HEK293T (cell line): ENCODE measurements at regions not wholly inside any gene's neighbourhood (a gene's known extent, or its start where the extent isn't known, plus 50 kb on each side); places are given as distances from the start of the nearest gene placed in this dataset.

ENCODE experiments used
- ARNT ChIP-seq: fragments of 450-650 bp; IDR thresholded peaks from 2 replicates; pipeline ENCODE4 v1.6.1; 2017; ENCODE audit warnings: mild to moderate bottlenecking
- ELF4 ChIP-seq: fragments of 450-650 bp; IDR thresholded peaks from 2 replicates; pipeline ENCODE4 v1.6.1; 2017; ENCODE audit warnings: antibody characterized with exemption
- FOXA1 ChIP-seq: fragments of 450-650 bp; IDR thresholded peaks from 2 replicates; pipeline ENCODE4 v1.6.1; 2016; ENCODE audit warnings: mild to moderate bottlenecking
- FOXM1 ChIP-seq: fragments of 450-650 bp; IDR thresholded peaks from 2 replicates; pipeline ENCODE4 v1.6.1; 2017; ENCODE audit warnings: mild to moderate bottlenecking, borderline replicate concordance
- HDGF ChIP-seq: fragments of 450-650 bp; IDR thresholded peaks from 2 replicates; pipeline ENCODE4 v1.6.1; 2017; ENCODE audit warnings: antibody characterized with exemption, borderline replicate concordance
- L3MBTL2 ChIP-seq: fragments of 450-650 bp; conservative IDR thresholded peaks from 2 replicates; pipeline ENCODE4 v1.6.1; 2016; ENCODE audit warnings: mild to moderate bottlenecking
- TARDBP ChIP-seq: fragments of 450-650 bp; IDR thresholded peaks from 2 replicates; pipeline ENCODE4 v1.6.1; 2016
- ZNF384 ChIP-seq: fragments of 450-650 bp; IDR thresholded peaks from 2 replicates; pipeline ENCODE4 v1.6.1; 2016

- no peak for TF ChIP-seq FOXM1
- no peak for TF ChIP-seq ZNF384
- no peak for TF ChIP-seq ARNT
- TF ChIP-seq ELF4: no peak
- TF ChIP-seq HDGF: no peak
- TF ChIP-seq FOXA1: no peak
- no peak for TF ChIP-seq L3MBTL2
- TF ChIP-seq TARDBP: no peak
Measured at GRCh38 chr7:49088017-49088416, 163.7 kb downstream of the CDC14C start.
